ENCODE measurements at regions not wholly inside any gene's neighbourhood (a gene's known extent, or its start where the extent isn't known, plus 50 kb on each side); places are given as distances from the start of the nearest gene placed in this dataset.
"Not testable (repeated sequence)": the region's sequence is repeated elsewhere in the genome, so short reads cannot be mapped to it uniquely, and the experiment has no call there.

DNA sequence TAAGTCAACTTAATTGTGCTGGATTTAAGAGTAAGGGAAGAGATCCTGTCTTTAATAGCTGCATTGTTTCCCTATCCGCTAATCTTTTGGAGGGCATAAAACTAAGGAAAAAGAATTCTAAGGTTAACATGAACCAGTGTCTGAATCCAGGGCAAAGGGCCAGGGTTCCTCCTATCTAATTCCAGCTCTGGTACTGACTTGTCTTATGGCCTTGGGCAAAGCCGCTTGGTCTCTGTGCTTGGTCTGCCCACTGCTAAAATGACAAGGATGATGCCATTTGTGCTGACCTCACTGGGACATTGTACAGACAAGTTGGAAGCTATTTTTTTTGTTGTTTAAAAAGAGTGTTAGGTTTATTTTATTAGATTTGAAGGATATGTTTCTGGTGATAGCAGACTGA, 334.7 kb upstream of the PIK3R1 start:
- DNase-seq (ENCODE audit: low read depth in 2 of 2), result no peak

DNA sequence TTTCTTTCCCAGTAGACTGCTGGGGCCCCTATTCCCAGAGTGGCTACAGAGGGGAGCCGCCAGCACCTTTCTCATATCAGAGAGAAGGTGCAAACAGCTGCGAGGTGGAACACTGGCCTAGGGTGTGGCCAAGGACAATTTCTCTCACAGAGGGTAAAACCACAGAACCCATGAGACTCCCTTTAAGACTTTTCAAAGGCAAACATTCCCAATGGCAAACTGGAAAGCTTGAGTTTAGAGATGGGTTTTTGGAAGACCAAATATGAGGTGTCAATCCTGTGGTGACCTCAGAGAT, 335.1 kb upstream of the PIK3R1 start:
- no peak for DNase-seq (ENCODE audit: low read depth in 2 of 2)

DNA sequence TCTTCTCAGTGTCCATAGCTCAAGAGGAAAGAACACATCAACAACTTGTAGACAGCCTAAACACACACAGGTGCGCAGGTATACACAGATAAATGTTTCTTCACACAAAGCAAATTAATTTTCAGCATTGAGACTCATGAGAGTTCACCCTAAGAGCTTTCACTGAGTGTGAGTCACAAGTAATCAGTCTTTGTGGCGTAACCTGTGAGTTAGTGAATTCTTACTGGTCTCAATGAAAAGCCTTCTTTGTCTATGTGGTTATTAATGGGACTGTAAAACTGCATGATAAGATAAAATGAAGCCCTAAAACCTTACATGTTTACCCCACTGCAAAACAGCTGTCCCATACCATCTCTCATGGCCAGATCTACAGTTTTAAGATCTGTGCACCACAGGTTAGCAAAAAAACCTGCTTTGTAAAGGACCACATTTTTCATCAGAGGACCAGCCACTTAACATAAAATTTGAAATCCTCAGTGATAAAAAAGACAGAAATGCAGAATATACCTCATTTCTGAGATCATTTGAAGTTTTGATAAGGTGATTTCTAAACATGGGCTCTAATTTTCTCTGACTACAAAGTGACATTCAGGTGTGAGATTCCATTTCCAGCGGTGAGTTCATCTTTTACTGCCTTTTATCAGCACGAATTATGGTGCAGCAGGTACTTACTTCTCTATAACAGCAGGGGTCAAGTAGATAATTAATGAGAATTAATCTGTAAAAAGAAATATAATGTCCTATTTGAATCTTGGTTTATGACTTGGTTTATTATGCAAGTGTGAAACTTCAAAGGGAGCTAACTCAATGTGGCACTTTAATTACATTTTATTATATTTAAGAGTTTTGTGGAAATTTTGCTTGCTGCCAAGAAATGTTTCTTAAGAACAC, 335.7 kb upstream of the PIK3R1 start:
- no peak for DNase-seq (ENCODE audit: low read depth in 2 of 2)

DNA sequence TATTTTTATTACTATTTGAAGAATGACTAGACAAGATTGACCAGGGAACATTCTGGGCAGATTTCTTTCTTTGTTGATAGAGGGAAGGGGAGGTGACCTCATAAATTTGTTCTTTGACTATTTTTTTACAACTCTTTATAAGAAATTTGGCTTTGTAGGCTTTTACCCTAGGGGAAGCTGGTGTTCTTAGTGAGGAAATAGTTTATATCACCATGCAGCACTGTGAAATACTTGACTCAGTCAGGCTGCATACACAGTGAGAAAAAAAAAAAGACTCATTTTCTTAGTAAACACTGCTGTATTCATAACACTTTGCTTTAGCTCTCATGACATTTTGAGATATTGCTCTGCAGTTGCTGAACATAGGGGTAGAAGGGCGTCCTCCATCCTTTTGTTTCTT, 336.6 kb upstream of the PIK3R1 start:
- DNase-seq (ENCODE audit: low read depth in 2 of 2), result no peak

DNA sequence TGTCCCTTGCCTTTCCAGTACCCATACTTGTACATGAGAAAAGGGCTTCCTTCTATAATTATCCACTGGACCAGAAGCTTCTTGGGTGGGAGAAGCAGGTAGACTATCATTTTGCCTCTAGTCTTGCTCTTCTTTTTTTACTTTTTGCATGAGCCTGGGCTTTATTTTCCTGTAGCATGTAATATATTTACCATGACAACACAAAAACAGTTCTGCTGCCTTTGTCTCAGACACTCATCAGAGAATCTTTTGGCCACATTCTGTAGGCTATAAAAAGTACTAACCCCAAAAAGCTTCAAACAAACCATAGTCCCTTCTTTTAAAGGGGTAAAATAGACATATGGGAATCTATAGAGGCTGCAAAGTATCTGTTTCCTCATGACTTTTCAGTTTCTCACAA, 339.2 kb upstream of the PIK3R1 start:
- no peak for DNase-seq (ENCODE audit: low read depth in 2 of 2)

DNA sequence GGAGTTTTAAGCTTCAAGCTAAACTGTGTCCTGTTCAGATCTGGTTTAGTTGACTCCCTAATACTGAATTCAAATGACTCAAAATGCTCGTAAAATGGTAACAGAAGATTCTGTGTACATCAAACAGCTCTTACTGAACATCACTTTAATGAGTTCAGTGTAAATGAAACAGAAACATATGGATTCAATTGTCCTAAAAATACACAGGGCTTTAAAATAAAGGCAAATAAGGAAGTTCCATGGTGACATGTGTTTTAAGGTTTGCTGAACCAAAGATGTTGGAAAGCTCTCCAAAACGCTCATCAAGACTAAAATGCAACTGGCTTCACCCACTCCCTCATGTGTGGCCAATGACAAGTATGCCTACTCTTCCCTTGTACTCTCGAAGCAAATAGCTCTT, 340.0 kb upstream of the PIK3R1 start:
- DNase-seq (ENCODE audit: low read depth in 2 of 2), result no peak

DNA sequence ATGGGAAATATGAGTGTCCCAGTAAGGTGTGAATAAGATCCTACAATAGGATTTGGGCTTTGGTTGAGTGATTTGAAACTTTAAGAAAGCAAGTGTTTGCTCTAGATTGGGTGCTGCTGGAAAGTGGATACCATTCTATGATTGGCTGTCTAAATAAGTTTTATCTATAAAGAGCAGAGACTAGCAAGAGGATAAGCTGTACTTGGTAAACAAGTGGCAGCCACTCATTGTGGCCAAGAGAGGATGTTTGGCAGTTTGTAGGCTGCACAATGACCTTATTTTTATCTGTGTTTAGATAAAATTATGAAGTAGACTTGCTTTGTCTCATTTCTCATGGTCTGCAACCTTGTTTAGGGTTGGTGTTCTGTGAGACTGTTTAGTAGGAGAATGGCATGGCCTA, 341.6 kb upstream of the PIK3R1 start:
- DNase-seq (ENCODE audit: low read depth in 2 of 2), result no peak

DNA sequence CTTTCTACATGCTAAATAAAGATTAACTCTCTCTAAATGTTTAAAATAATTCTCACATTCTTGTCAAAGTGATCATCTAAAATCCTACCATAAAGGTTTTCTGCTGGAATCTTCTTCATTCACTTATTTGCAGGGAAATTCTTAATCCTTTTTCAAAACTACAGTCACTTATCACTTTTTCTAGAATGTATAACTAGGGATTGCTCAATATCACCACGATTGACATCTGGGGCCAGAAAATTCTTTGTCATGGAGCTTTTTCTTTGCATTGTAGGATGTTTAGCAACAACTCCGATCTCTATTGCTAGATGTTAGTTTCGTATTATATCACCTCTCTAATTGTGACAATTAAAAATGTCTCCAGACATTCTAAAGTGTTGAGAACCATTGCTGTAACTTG, 344.9 kb upstream of the PIK3R1 start:
- DNase-seq (ENCODE audit: low read depth in 2 of 2), result no peak

DNA sequence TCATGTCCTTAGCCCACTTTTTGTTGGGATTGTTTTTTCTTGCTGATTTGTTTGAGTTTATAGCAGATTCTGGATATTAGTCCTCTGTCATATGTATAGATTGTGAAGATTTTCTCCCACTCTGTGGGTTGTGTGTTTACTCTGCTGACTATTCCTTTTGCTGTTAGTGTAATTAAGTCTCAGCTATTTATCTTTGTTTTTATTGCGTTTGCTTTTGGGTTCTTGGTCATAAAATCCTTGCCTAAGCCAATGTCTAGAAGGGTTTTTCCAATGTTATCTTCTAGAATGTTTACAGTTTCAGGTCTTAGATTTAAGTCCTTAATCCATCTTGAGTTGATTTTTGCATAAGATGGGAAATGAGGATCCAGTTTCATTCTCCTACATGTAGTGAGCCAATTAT, 351.2 kb upstream of the PIK3R1 start:
- DNase-seq (ENCODE audit: low read depth in 2 of 2), result not testable (repeated sequence)

DNA sequence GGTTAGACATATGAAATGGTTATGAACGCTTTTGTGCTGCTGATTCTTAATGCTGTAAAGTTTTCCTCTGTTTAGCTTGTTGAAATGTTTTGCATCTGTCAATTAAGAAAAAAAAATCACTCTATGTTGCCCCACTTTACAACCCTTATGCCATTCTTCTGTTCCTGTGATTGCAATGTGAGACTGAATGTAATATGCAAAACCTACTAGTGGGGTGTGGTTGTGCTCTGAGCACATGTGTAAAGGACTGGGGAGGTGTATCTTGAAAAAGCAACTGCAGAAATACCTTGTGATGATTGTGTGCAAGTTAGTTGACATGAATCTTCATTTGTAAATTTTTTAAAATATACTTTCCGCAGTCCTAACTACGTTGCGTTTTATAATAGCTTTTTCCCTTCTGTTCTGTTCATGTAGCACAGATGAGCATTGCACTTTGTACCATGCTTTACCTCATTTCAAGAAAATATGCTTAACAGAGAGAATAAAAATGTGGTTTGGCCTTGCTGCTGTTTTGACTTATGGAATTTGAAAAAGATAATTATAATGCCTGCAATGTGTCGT, 357.0 kb upstream of the PIK3R1 start:
- DNase-seq (ENCODE audit: low read depth in 2 of 2), result no peak

DNA sequence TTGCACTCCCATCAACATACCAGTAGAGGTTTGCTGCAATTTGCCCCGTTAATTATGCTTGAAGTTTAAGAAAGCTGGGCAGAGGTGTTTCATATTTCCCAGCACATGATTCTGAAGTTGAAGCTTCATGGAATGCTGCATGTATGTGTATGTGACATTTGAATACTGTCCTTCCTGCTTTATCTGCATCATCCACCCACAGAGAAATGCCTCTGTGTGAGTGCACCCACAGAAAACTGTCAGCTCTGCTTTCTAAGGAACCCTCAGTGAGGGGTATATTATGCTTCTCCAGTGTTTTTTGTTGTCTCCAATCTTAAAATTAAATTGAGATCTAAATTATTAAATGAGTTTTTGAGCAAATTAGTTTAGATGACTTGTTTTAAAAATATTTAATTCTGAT, 358.1 kb upstream of the PIK3R1 start:
- DNase-seq (ENCODE audit: low read depth in 2 of 2), result no peak

DNA sequence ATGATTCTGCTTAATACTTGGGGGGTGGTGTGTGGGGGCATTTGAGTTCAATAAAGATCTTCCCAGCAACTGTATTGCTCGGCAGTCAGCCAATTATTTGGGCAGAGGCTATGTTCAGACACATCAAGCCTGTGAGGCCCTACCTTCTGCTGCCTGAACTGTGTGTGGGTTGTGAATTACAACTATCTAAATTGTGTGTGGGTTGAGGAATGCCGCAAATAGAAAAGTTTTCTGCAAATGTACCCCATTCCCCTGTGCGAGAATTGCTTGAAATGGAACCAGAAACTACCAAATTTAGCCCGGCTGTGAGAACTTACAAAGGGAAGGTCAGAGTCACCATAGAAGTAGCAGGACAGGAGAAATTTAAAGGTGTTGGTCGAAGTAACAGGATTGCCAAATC, 360.0 kb upstream of the PIK3R1 start:
- no peak for DNase-seq (ENCODE audit: low read depth in 2 of 2)

DNA sequence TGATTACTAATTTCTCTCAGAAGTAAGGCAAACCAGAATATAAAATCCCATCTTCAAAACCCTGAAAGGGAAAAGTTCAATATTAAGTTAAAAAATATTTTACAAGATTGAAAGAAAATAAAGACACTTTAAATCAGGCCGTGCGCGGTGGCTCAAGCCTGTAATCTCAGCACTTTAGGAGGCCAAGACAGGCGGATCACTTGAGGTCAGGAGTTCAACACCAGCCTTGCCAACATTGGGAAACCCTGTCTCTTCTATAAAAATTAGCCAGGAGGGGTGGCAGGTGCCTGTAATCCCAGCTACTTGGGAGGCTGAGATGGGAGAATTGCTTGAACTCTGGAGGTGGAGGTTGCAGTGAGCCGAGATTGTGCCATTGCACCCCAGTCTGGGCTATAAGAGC, 364.6 kb upstream of the PIK3R1 start:
- DNase-seq (ENCODE audit: low read depth in 2 of 2), result not testable (repeated sequence)

DNA sequence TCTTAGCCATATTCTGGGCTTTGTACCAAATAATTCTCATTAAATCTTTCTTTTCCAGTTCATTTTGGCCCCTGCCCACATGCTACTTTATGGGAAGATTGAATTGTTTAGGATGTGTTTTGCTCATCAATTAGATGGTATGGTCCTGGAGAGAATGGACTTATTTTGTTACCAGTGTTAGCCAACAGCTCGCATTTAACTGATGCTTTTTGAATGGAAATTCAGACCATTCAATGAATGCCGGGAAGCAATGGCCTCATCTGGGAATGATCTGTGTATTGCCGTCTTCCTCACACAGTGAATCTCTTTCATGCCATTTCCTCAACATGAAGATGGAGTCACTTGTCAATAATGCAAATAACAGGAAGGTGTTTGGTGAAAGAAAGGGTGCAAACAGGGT, 370.6 kb upstream of the PIK3R1 start:
- DNase-seq (ENCODE audit: low read depth in 2 of 2), result no peak

DNA sequence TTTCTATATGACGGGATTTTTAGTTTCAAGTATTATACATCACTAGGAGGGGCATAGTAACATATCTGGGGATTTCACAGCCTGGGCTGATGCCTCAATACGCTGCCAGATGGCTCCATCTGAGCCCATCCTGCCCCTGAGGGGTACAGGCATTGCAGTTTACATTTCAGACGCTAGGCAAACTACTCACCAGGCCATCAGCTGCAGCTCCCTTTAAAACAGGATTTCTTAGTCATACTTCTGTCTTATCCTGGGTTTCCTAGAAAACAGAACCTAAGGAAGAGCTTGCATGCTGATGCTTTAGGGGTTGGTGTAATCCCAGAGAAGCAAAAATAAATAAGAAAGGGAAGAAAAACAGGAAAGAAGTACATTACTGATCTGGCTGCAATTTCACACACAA, 372.8 kb upstream of the PIK3R1 start:
- DNase-seq (ENCODE audit: low read depth in 2 of 2), result no peak

DNA sequence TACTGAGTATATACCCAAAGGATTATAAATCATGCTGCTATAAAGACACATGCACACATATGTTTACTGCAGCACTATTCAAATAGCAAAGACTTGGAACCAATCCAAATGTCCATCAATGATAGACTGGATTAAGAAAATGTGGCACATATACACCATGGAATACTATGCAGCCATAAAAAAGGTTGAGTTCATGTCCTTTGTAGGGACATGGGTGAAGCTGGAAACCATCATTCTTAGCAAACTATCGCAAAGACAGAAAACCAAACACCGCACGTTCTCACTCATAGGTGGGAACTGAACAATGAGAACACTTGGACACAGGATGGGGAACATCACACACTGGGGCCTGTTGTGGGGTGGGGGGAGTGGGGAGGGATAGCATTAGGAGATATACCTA, 378.3 kb upstream of the PIK3R1 start:
- not testable (repeated sequence) for DNase-seq (ENCODE audit: low read depth in 2 of 2)

DNA sequence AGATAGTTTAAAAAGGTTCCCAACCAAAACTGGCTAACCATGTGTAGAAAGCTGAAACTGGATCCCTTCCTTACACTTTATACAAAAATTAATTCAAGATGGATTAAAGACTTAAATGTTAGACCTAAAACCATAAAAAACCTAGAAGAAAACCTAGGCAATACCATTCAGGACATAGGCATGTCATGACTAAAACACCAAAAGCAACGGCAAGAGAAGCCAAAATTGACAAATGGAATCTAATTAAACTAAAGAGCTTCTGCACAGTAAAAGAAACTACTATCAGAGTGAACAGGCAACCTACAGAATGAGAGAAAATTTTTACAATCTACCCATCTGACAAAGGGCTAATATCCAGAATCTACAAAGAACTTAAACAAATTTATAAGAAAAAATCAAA, 379.1 kb upstream of the PIK3R1 start:
- DNase-seq (ENCODE audit: low read depth in 2 of 2), result not testable (repeated sequence)

DNA sequence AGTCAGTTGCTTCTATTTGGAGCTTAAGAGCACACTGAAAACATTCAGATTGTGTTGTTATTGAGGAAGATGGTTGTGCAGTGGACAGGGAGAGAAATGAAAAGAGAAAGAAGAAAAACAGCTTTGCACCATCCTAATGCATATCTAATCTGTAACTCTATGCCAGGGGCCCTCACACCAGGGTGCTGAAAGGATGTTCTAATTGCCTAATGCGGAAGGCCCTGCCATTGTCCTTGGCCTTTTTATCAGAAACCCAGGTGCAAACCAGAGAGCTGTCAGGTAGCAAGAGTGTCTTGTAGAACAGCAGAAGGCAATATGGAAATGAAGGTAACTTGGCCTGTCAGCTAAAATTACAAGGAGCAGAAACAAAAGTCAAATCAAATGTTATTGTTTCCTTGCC, 384.5 kb upstream of the PIK3R1 start:
- no peak for DNase-seq (ENCODE audit: low read depth in 2 of 2)

DNA sequence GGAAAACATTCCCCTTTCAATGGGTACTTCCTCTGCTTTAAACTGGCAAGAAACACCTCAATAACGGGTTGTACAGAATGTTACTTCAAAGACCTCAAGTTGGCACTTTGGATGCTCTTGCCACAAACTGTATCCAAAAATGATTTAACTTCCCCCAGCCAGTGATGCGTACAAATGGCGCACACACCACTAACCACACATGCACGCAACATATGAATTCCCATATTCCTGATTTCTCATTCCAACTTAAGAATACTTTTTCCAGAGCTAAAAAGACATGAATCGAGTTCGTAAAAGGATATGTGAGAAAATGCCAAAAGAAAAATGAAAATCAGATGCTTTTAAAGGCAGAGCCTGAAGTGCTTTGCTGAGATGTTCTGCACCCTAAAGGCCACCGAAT, 388.0 kb upstream of the PIK3R1 start:
- DNase-seq (ENCODE audit: low read depth in 2 of 2), result no peak

DNA sequence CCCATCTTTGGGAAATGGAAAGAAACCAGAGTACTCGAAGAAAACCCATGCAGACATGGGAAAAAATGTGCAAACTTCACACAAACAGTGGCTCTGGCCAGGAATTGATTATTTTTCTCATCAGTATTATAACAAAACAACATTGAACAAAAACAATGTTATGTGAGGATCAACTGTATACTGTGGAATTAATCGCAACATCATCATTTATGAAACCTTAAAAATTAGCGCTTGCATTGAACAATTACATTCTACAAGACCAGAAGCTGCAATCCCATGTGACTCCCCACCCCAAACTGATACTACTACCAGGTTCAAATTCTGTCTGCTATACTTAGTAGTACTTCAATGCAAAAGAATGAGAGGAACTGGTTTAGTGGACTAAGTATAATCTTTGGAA, 390.7 kb upstream of the PIK3R1 start:
- no peak for DNase-seq (ENCODE audit: low read depth in 2 of 2)

DNA sequence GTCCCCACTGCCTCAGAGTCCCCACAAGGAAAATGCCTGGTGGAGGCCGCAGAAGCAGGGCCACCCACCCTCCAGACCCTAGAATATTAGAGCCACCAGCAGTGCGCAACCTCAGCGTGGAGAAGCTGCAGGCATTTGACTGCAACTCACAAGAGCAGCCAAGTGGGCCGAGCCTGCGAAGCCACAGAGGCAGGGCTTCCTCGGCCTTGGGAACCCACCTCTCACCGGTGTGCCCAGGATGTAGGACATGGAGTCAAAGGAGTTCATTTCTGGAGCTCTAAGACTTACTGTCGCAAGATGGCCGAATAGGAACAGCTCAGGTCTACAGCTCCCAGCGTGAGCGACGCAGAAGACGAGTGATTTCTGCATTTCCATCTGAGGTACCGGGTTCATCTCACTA, 397.9 kb upstream of the PIK3R1 start:
- no peak for DNase-seq (ENCODE audit: low read depth in 2 of 2)

DNA sequence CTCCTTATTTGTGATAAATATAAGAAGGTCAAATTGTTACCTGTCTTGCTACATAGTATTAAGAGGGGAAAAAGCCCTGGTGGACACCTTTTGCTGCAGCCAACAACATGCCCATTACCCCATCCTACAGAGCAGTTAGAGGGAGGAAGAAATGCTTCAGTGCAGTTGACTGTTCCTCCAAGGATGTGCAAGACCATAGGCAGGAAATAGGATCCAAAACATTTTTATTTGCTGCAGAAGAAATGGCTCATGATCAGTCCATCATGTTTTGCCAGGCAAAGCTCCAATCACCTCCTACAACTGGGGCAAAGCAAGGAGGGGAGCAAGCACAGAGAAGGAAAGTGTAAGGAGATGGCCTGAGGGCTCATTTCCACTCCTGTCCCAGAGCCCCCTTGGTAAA, 399.1 kb upstream of the PIK3R1 start:
- DNase-seq (ENCODE audit: low read depth in 2 of 2), result no peak

DNA sequence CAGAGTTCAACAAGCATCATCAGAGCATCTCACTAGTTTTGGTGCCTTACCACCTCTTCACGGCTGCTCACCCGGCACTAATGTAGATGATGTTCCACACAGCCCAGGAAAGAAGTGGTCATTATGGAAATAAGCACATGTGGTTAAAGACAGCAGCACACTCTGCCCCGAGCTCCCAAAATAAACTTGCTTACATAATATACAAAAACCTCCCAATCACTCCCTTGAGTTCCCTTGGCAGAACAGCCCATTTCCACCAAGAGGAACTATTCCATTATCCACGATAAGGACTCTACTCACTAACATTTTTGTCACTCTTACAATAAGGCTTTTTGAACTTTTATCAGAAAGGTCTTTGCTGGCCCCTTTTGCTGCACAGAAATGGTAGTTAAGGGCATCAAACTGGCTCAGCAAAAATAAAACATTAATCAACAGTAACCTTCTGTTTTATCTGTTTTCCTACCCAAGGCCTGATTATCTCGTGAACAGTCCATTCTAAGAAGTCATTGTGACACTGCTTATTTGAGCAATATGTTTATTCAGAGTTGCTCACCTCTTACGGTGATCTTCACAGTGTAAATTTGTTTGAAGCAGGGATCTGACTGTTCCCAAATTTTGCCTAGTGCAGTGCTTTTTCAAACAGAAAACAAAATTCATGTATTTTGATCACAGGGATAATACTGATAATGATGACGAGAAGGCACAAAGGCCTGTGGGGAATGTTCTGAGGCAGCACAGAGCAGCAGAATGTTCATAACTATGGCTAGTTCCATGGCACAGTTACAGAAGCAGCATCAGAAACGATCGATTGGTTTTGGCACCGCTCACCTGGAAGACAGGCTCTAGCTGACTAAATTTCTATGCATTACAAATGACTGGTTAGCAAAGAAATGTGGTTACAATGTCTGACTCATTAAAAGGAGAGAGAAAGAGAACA, 399.8 kb upstream of the PIK3R1 start:
- DNase-seq (ENCODE audit: low read depth in 2 of 2), result no peak

Data from activated CD8-positive, alpha-beta memory T cell treated with anti-CD3 and anti-CD28 coated beads for 4 hours (primary cell).